PC-3 (cell line): ENCODE measurements at regions not wholly inside any gene's neighbourhood (a gene's known extent, or its start where the extent isn't known, plus 50 kb on each side); places are given as distances from the start of the nearest gene placed in this dataset.

Experiments used
- CTCF ChIP-seq: fragments of 300-600 bp; sonication (generic); conservative IDR thresholded peaks from 2 replicates; pipeline ENCODE4 v1.5.1; 2017; ENCODE audit warnings: antibody characterized with exemption, low read depth, mild to moderate bottlenecking, low read length
- EZH2 ChIP-seq: fragments of 300-600 bp; sonication (generic); IDR thresholded peaks from one replicate; pipeline ENCODE4 v1.6.1; 2017; ENCODE audit warnings: antibody characterized with exemption, mild to moderate bottlenecking, low read length; ENCODE audit not compliant: unreplicated experiment
- EZH2phosphoT487 ChIP-seq: fragments of 300-600 bp; sonication (generic); IDR thresholded peaks from 2 replicates; pipeline ENCODE4 v1.6.1; 2018; ENCODE audit warnings: mild to moderate bottlenecking, antibody characterized with exemption, low read length, borderline replicate concordance

GRCh38 chr10:84718877-84719616, 390.7 kb downstream of the CCSER2 start:
- TF ChIP-seq CTCF (no peak), EZH2 (no peak), EZH2phosphoT487 (no peak)
